Esophagus squamous epithelium (tissue), 5 donors: ENCODE measurements at regions not wholly inside any gene's neighbourhood (a gene's known extent, or its start where the extent isn't known, plus 50 kb on each side); places are given as distances from the start of the nearest gene placed in this dataset.

Experiments
- DNase-seq: peaks from one replicate; lab custom pipeline; 2025; lab: John Stamatoyannopoulos, UW
- H3K27ac ChIP-seq, 4 donors: fragments of 200-600 bp; sonication (generic); one replicate each; pipeline ENCODE4 v1.5.1; 2016 to 2019; ENCODE audit warnings: mild to moderate bottlenecking in 1 of 4
- H3K27me3 ChIP-seq, 4 donors: fragments of 200-600 bp; sonication (generic); 1 replicate in 3 of 4; 2 replicates in 1 of 4; pipeline versions ENCODE4 v1.5.1 to v1.6.0; 2017 to 2021; ENCODE audit warnings: antibody characterized with exemption in 1 of 4
- H3K36me3 ChIP-seq, 3 donors: fragments of 200-600 bp; sonication (generic); one replicate each; pipeline ENCODE4 v1.5.1; 2016 to 2019
- H3K4me1 ChIP-seq, 3 donors: fragments of 200-600 bp; sonication (generic); one replicate each; pipeline ENCODE4 v1.5.1; 2017 to 2019
- H3K4me3 ChIP-seq, 4 donors: fragments of 200-600 bp; sonication (generic); 1 replicate in 3 of 4; 2 replicates in 1 of 4; pipeline ENCODE4 v1.5.1; 2016 to 2019; ENCODE audit warnings: mild to moderate bottlenecking in 2 of 4, moderate library complexity in 1 of 4
- H3K9me3 ChIP-seq, 3 donors: fragments of 200-600 bp; sonication (generic); one replicate each; pipeline ENCODE4 v1.5.1; 2016 to 2019
- CTCF ChIP-seq, 6 experiments: fragments of 450-650 bp in 4 of 6; fragments of 200-600 bp in 2 of 6; sonication (generic) in 2 of 6; IDR thresholded peaks; one replicate each; pipeline ENCODE4 v1.5.1; 2016 to 2019; ENCODE audit warnings: antibody characterized with exemption in 6 of 6, mild to moderate bottlenecking in 4 of 6, moderate library complexity in 4 of 6
- POLR2A ChIP-seq, 4 donors: fragments of 450-650 bp; IDR thresholded peaks; one replicate each; pipeline ENCODE4 v1.6.1; 2017; ENCODE audit warnings: antibody characterized with exemption in 4 of 4, mild to moderate bottlenecking in 4 of 4, moderate library complexity in 3 of 4
- WGBS, 2 donors: methylation state at CpG; one replicate each; pipeline ENCODE4 v1.1.5; 2018; 5-methylcytosine and 5-hydroxymethylcytosine counted together
- intact Hi-C: fragments of 100-400 bp; cut with DNase I; formaldehyde crosslinking; loops from one replicate; pipeline ENCODE4 v1.15.0; 2022
- donor health status: DM: yes; HTN: yes; CAD: no.

- no peak for TF ChIP-seq CTCF (IDR thresholded peaks at IDR 0.05)
- no peak for TF ChIP-seq POLR2A (IDR thresholded peaks at IDR 0.05)
- Histone ChIP-seq H3K36me3 (no peaks in the 10 kb centered on the region), H3K27me3 (no peaks in the 10 kb centered on the region), H3K4me1 (no peaks in the 10 kb centered on the region), H3K9me3 (no peaks in the 10 kb centered on the region), H3K27ac (no peak overlapping the region), H3K4me3 (no peak overlapping the region)
- 45 to 67% methylated on average over 2 of the region's 2 CpGs for WGBS, 2 donors
- DNase-seq: no peak
- intact Hi-C loops: no loop called here
Observed at GRCh38 chr10:83809001-83809400, 330.3 kb upstream of the GHITM start.

- Histone ChIP-seq H3K27ac (no peak overlapping the region), H3K9me3 (no peaks in the 10 kb centered on the region), H3K4me3 (no peak overlapping the region), H3K27me3 (no peaks in the 10 kb centered on the region), H3K4me1 (no peaks in the 10 kb centered on the region), H3K36me3 (no peaks in the 10 kb centered on the region)
- WGBS, 2 donors: 40 to 46% methylated on average over 2 of the region's 2 CpGs
- intact Hi-C loops: no loop called here
- no peak for DNase-seq
- TF ChIP-seq POLR2A (IDR thresholded peaks at IDR 0.05) (no peak), CTCF (IDR thresholded peaks at IDR 0.05) (no peak)
Observed at GRCh38 chr10:83816942-83817341, 322.4 kb upstream of the GHITM start.

GRCh38 chr10:83817797-83818196 is 321.5 kb upstream of the GHITM start:
- Histone ChIP-seq H3K27me3 (no peaks in the 10 kb centered on the region), H3K4me3 (no peak overlapping the region), H3K9me3 (no peaks in the 10 kb centered on the region), H3K27ac (no peak overlapping the region), H3K4me1 (no peaks in the 10 kb centered on the region), H3K36me3 (no peaks in the 10 kb centered on the region)
- no peak for TF ChIP-seq CTCF (IDR thresholded peaks at IDR 0.05)
- TF ChIP-seq POLR2A (IDR thresholded peaks at IDR 0.05): no peak
- no peak for DNase-seq
- intact Hi-C loops: no loop called here
- 71 to 79% methylated on average over 3 of the region's 3 CpGs for WGBS, 2 donors

GRCh38 chr10:83819609-83820008 is 319.7 kb upstream of the GHITM start:
- 46 to 53% methylated on average over 2 of the region's 2 CpGs for WGBS, 2 donors

GRCh38 chr10:83820033-83820432 is 319.3 kb upstream of the GHITM start:
- intact Hi-C loops: no loop called here
- no peaks in the 10 kb centered on the region for H3K9me3 ChIP-seq
- no peaks in the 10 kb centered on the region for H3K27me3 ChIP-seq
- H3K4me3 ChIP-seq: no peak overlapping the region
- TF ChIP-seq CTCF (IDR thresholded peaks at IDR 0.05) (no peak), POLR2A (IDR thresholded peaks at IDR 0.05) (no peak)
- WGBS, 2 donors: 12% methylated on average over 3 of the region's 3 CpGs
- H3K27ac ChIP-seq: no peak overlapping the region
- H3K36me3 ChIP-seq: no peaks in the 10 kb centered on the region
- no peaks in the 10 kb centered on the region for H3K4me1 ChIP-seq
- DNase-seq: no peak

More at GRCh38 chr10:83819609-83820008, 319.7 kb upstream of the GHITM start:
- H3K4me1 ChIP-seq: no peaks in the 10 kb centered on the region
- no peak overlapping the region for H3K27ac ChIP-seq
- H3K4me3 ChIP-seq: no peak overlapping the region
- H3K27me3 ChIP-seq: no peaks in the 10 kb centered on the region
- H3K9me3 ChIP-seq: no peaks in the 10 kb centered on the region
- intact Hi-C loops: no loop called here
- TF ChIP-seq CTCF (IDR thresholded peaks at IDR 0.05): no peak
- TF ChIP-seq POLR2A (IDR thresholded peaks at IDR 0.05): no peak
- DNase-seq: no peak
- no peaks in the 10 kb centered on the region for H3K36me3 ChIP-seq
